OCI-LY3 (cell line): ENCODE measurements at regions not wholly inside any gene's neighbourhood (a gene's known extent, or its start where the extent isn't known, plus 50 kb on each side); places are given as distances from the start of the nearest gene placed in this dataset.

Source experiments
- H2AFZ ChIP-seq: fragments of 200-600, 300-600 bp; shearing (Covaris generic); 2 replicates; pipeline ENCODE4 v1.6.0; 2014; ENCODE audit warnings: antibody characterized with exemption, low read depth, low read length
- H3K27ac ChIP-seq: fragments of 200-600, 300-600 bp; sonication (generic); 2 replicates; pipeline ENCODE4 v1.5.1; 2014; ENCODE audit warnings: mild to moderate bottlenecking, low read length, moderate library complexity, mixed read lengths
- H3K27me3 ChIP-seq: fragments of 200-600, 300-600 bp; sonication (generic); 2 replicates; pipeline ENCODE4 v1.6.1; 2014; ENCODE audit warnings: low read depth, low read length, mixed read lengths
- H3K36me3 ChIP-seq: fragments of 200-600, 300-600 bp; sonication (generic); replicated peaks from 2 replicates; pipeline ENCODE3; 2014; ENCODE audit warnings: low read depth, low read length, mixed read lengths
- H3K4me1 ChIP-seq: fragments of 300-600, 200-600 bp; sonication (generic); 2 replicates; pipeline ENCODE4 v1.6.1; 2014; ENCODE audit warnings: low read length, mixed read lengths
- H3K4me2 ChIP-seq: fragments of 200-600, 300-600 bp; sonication (generic); 2 replicates; pipeline ENCODE4 v1.6.1; 2014; ENCODE audit warnings: low read length, mixed read lengths
- H3K4me3 ChIP-seq: fragments of 300-600, 200-600 bp; sonication (generic); 2 replicates; pipeline ENCODE4 v1.5.1; 2014; ENCODE audit warnings: antibody characterized with exemption, mild to moderate bottlenecking, low read length, moderate library complexity
- H3K79me2 ChIP-seq: fragments of 300-600, 200-600 bp; shearing (Covaris generic); 2 replicates; pipeline ENCODE4 v1.6.1; 2014; ENCODE audit warnings: mild to moderate bottlenecking, low read length, mixed read lengths
- H3K9ac ChIP-seq: fragments of 300-600, 200-600 bp; shearing (Covaris generic); 2 replicates; pipeline ENCODE4 v1.6.0; 2014; ENCODE audit warnings: mild to moderate bottlenecking, low read length, moderate library complexity
- H3K9me3 ChIP-seq: fragments of 200-600, 300-600 bp; shearing (Covaris generic); 2 replicates; pipeline ENCODE4 v1.6.1; 2014; ENCODE audit warnings: low read length, mixed read lengths; ENCODE audit not compliant: insufficient read depth
- H4K20me1 ChIP-seq: fragments of 200-600, 300-600 bp; sonication (generic); 2 replicates; pipeline ENCODE4 v1.6.1; 2016; ENCODE audit warnings: low read length, mixed read lengths; ENCODE audit not compliant: insufficient read depth
- EZH2phosphoT487 ChIP-seq: fragments of 200-600 bp; shearing (Covaris generic); IDR thresholded peaks from 2 replicates; pipeline ENCODE4 v1.6.1; 2018; ENCODE audit warnings: antibody characterized with exemption, mixed run types, low read depth
- TF ChIP-seq, protein P1 (sequence below): fragments of 200-600, 300-600 bp; sonication (generic); IDR thresholded peaks from 2 replicates; pipeline ENCODE4 v1.5.1; 2014; ENCODE audit warnings: antibody characterized with exemption, low read length, low read depth

DNA sequence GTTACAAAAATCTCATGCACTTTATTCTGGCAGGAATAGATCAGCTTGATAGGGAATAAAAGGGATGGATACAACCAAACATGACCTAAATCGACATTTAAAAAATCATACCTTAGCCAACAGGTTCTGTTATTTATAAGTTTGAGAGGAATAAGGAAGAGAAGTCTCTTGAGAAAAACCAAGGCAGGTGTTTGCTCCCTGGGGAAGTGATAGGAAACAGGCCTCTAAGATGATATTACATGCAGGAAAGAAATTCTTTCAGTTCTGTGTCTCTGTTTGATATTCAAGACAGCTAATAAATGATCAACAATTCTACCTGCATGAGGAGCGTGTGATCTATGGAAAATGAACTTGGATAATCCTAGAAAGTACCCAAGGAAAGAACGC is 184.8 kb upstream of the ZEB2 start:
- H3K9me3 ChIP-seq, result no peaks in the 10 kb centered on the region; the same call in 1 of the 2 replicates
- no peak for TF ChIP-seq EZH2phosphoT487
- TF ChIP-seq, protein P1, sequence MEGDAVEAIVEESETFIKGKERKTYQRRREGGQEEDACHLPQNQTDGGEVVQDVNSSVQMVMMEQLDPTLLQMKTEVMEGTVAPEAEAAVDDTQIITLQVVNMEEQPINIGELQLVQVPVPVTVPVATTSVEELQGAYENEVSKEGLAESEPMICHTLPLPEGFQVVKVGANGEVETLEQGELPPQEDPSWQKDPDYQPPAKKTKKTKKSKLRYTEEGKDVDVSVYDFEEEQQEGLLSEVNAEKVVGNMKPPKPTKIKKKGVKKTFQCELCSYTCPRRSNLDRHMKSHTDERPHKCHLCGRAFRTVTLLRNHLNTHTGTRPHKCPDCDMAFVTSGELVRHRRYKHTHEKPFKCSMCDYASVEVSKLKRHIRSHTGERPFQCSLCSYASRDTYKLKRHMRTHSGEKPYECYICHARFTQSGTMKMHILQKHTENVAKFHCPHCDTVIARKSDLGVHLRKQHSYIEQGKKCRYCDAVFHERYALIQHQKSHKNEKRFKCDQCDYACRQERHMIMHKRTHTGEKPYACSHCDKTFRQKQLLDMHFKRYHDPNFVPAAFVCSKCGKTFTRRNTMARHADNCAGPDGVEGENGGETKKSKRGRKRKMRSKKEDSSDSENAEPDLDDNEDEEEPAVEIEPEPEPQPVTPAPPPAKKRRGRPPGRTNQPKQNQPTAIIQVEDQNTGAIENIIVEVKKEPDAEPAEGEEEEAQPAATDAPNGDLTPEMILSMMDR, result no peak
- no peaks in the 10 kb centered on the region for H3K36me3 ChIP-seq
- H3K9ac ChIP-seq, result no peak overlapping the region
- peaks cover 49% of the 10 kb centered on the region for H3K4me1 ChIP-seq
- H3K79me2 ChIP-seq, result no peaks in the 10 kb centered on the region
- no peaks in the 10 kb centered on the region for H3K27me3 ChIP-seq
- peak overlapping the region; percentile 58 for H3K4me3 ChIP-seq
- H4K20me1 ChIP-seq, result no peaks in the 10 kb centered on the region
- no peak overlapping the region for H2AFZ ChIP-seq
- H3K27ac ChIP-seq, result no peak overlapping the region
- H3K4me2 ChIP-seq, result peak overlapping the region; percentile 70

DNA sequence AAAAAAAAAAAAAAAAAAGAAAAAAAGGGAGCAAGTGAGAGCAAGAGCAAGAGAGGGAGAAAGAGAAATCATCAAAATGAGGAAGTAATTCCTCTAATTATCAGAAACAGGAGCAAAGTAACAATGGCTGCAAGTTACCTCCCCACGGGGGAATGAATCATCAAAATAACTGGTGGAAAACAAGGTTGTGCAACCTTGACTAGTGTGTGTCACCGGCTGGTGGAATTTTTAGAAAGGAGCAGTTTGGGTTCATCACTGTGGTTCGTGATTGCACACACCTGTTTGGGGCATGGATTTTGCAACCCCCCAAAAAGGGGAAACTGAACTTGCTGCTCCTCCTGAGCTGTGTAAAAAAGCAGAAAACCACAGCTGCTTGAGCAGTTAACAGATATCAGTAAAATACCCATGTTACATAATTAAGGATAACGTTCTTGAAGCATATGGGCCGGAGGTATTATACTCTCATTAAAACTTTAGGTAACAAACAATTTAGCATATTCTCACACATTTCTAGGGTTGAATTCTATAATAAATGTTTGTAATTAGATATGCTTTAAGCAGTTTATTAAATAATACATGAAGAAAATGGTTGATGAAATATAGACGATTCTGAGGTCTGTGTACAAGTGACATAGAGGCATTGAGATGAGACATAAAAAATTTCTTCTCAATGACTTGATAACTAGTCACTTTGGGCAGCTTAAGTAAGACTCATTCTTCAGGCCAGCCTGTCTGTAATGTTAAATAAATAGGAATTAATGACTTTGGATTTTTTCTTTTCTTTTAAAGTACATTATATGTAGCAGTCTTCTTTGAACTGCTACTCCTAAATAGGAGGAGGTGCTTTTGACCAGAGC is 184.2 kb upstream of the ZEB2 start:
- peaks cover 49% of the 10 kb centered on the region for H3K4me1 ChIP-seq
- H3K4me2 ChIP-seq, result peak overlapping the region; percentile 70
- no peak overlapping the region for H2AFZ ChIP-seq
- H3K79me2 ChIP-seq, result no peaks in the 10 kb centered on the region
- H3K9ac ChIP-seq, result peak overlapping the region; percentile 10; the same call in 1 of the 2 replicates
- no peaks in the 10 kb centered on the region for H3K36me3 ChIP-seq
- H4K20me1 ChIP-seq, result no peaks in the 10 kb centered on the region
- H3K27me3 ChIP-seq, result no peaks in the 10 kb centered on the region
- TF ChIP-seq, protein P1, result no peak
- no peak for TF ChIP-seq EZH2phosphoT487
- no peak overlapping the region; the same call in 1 of the 2 replicates for H3K27ac ChIP-seq
- peak overlapping the region; percentile 58 for H3K4me3 ChIP-seq
- H3K9me3 ChIP-seq, result no peaks in the 10 kb centered on the region; the same call in 1 of the 2 replicates

DNA sequence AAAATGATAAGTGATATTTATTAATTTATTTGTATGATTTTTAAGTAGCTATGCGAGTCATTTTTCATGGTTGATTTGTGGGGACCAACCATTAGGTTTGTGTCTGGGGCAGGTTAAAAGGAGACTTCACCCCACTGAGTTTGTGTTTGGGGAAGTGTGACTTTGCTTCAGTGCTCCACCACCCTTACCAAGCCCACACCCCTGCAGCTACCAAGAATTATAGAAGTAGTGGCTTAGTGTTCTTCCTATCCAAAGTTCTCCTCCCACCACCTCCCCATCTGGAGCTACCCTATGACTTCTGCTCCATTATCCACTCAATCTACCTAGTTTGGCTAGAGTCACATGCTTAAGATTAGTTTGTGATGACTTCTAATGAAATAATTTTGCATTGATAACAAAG is 182.1 kb upstream of the ZEB2 start:
- Histone ChIP-seq H3K4me3 (no peak overlapping the region), H3K9ac (no peak overlapping the region), H3K27ac (no peak overlapping the region), H3K4me1 (peaks cover 49% of the 10 kb centered on the region), H3K9me3 (no peaks in the 10 kb centered on the region; the same call in 1 of the 2 replicates), H3K79me2 (no peaks in the 10 kb centered on the region), H3K27me3 (no peaks in the 10 kb centered on the region), H3K4me2 (peak overlapping the region; percentile 28), H3K36me3 (no peaks in the 10 kb centered on the region), H4K20me1 (no peaks in the 10 kb centered on the region), H2AFZ (no peak overlapping the region)
- TF ChIP-seq, protein P1, result no peak
- TF ChIP-seq EZH2phosphoT487, result no peak

DNA sequence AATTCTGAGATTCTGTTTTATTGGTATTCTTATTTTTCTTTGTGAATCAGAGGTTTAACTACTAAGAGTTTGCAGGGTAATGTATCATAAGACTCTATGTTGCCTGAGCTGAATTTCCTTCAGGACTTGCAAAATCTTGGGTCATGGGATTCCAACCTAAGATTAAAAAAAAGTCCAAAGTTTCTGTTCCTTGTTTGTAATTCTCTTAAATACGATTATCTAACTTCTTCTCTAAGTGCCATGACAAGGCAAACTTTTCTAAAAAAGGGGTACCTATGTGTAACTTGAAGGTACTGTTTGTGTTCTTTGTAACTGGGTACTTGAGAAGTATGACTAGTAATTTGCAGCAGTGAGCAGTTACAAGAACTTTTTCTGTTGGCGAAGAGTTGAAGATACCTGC is 181.3 kb upstream of the ZEB2 start:
- H3K4me2 ChIP-seq, result no peak overlapping the region
- no peak overlapping the region for H2AFZ ChIP-seq
- peaks cover 49% of the 10 kb centered on the region for H3K4me1 ChIP-seq
- no peak overlapping the region for H3K9ac ChIP-seq
- no peaks in the 10 kb centered on the region; the same call in 1 of the 2 replicates for H3K9me3 ChIP-seq
- no peak overlapping the region for H3K4me3 ChIP-seq
- no peaks in the 10 kb centered on the region for H3K36me3 ChIP-seq
- H3K27ac ChIP-seq, result no peak overlapping the region
- no peaks in the 10 kb centered on the region for H4K20me1 ChIP-seq
- no peak for TF ChIP-seq EZH2phosphoT487
- TF ChIP-seq, protein P1, result no peak
- no peaks in the 10 kb centered on the region for H3K79me2 ChIP-seq
- H3K27me3 ChIP-seq, result no peaks in the 10 kb centered on the region
